Gastrocnemius medialis (tissue), 4 donors: ENCODE measurements at regions not wholly inside any gene's neighbourhood (a gene's known extent, or its start where the extent isn't known, plus 50 kb on each side); places are given as distances from the start of the nearest gene placed in this dataset.

Experiments
- ATAC-seq, 2 donors: fragments of 150-250 bp; one replicate each; pipeline ENCODE4 v1.9.1; 2016
- DNase-seq, 2 donors: peaks; one replicate each; pipeline ENCODE4 v3.0.0-alpha.2; 2019
- H3K27ac ChIP-seq, 4 donors: fragments of 200-600 bp; sonication (generic); 1 replicate in 1 of 4; 2 replicates in 3 of 4; pipeline ENCODE4 v1.5.1; 2016 to 2018; ENCODE audit warnings: mild to moderate bottlenecking in 2 of 4, moderate library complexity in 1 of 4
- H3K27me3 ChIP-seq, 3 donors: fragments of 200-600 bp; sonication (generic) in 2 of 3; 1 replicate in 1 of 3; 2 replicates in 2 of 3; pipeline versions ENCODE4 v1.5.1 to v1.6.0; 2016 to 2019; ENCODE audit warnings: mild to moderate bottlenecking in 1 of 3, moderate library complexity in 1 of 3
- H3K36me3 ChIP-seq, 2 donors: fragments of 200-600 bp; sonication (generic) in 1 of 2; one replicate each; pipeline ENCODE4 v1.5.1; 2017 to 2018
- H3K4me1 ChIP-seq, 2 donors: fragments of 200-600 bp; sonication (generic) in 1 of 2; one replicate each; pipeline ENCODE4 v1.5.1; 2016 to 2017; ENCODE audit warnings: mild to moderate bottlenecking in 2 of 2
- H3K4me3 ChIP-seq, 4 donors: fragments of 200-600 bp; sonication (generic) in 3 of 4; 1 replicate in 1 of 4; 2 replicates in 3 of 4; pipeline ENCODE4 v1.5.1; 2016 to 2019; ENCODE audit warnings: mild to moderate bottlenecking in 2 of 4
- H3K9me3 ChIP-seq, 3 donors: fragments of 200-600 bp; sonication (generic) in 2 of 3; 1 replicate in 1 of 3; 2 replicates in 2 of 3; pipeline ENCODE4 v1.5.1; 2016 to 2019
- POLR2A ChIP-seq, 2 donors: fragments of 450-650 bp; IDR thresholded peaks; one replicate each; pipeline ENCODE4 v1.6.1; 2017; ENCODE audit warnings: antibody characterized with exemption in 2 of 2, mild to moderate bottlenecking in 2 of 2, moderate library complexity in 2 of 2
- in situ Hi-C, 4 donors: fragments of 200-750 bp; cut with MboI; loops; one replicate each; pipeline versions ENCODE4 v1.15.0 to v1.8.0; 2017; ENCODE audit warnings: low sequenced_read_pairs in 4 of 4
- intact Hi-C: fragments of 100-400 bp; cut with DNase I; formaldehyde crosslinking; loops from one replicate; pipeline ENCODE4 v1.15.1; 2023; ENCODE audit warnings: low total_unique reads
- TF ChIP-seq, protein P1 (sequence below), 5 experiments: fragments of 450-650 bp in 3 of 5; fragments of 200-600 bp in 2 of 5; sonication (generic) in 2 of 5; IDR thresholded peaks in 4 of 5; conservative IDR thresholded peaks in 1 of 5; 1 replicate in 4 of 5; 2 replicates in 1 of 5; pipeline ENCODE4 v1.5.1; 2016 to 2019; ENCODE audit warnings: antibody characterized with exemption in 5 of 5, mild to moderate bottlenecking in 3 of 5, moderate library complexity in 3 of 5

DNA sequence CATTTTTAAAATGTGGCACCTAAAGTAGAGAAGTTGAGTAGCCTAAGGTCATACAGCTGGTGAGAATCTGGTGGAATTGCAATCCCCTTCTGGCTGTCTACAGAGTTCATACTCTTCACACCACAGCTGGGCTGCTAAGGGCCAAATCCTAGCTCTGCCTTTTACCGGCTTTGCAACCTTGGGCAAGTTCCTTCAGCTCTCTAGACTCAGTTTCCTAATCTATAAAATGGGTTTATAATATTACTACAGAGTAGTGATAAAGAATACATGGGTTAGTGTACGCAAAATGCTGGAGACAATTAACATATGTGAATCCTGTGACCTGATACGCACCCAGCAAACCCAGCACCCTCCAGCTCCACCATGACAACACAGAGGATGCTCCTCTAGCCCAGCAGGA lies 298.2 kb upstream of the MAF start:
- Histone ChIP-seq H3K27ac (no peak overlapping the region), H3K4me3 (no peak overlapping the region), H3K27me3 (no peaks in the 10 kb centered on the region), H3K9me3 (no peaks in the 10 kb centered on the region), H3K36me3 (no peaks in the 10 kb centered on the region), H3K4me1 (no peaks in the 10 kb centered on the region)
- no peak for DNase-seq
- TF ChIP-seq, protein P1, sequence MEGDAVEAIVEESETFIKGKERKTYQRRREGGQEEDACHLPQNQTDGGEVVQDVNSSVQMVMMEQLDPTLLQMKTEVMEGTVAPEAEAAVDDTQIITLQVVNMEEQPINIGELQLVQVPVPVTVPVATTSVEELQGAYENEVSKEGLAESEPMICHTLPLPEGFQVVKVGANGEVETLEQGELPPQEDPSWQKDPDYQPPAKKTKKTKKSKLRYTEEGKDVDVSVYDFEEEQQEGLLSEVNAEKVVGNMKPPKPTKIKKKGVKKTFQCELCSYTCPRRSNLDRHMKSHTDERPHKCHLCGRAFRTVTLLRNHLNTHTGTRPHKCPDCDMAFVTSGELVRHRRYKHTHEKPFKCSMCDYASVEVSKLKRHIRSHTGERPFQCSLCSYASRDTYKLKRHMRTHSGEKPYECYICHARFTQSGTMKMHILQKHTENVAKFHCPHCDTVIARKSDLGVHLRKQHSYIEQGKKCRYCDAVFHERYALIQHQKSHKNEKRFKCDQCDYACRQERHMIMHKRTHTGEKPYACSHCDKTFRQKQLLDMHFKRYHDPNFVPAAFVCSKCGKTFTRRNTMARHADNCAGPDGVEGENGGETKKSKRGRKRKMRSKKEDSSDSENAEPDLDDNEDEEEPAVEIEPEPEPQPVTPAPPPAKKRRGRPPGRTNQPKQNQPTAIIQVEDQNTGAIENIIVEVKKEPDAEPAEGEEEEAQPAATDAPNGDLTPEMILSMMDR (IDR thresholded peaks at IDR 0.05 in 4 of 5, conservative IDR thresholded peaks at IDR 0.05 in 1 of 5) = no peak
- TF ChIP-seq POLR2A (IDR thresholded peaks at IDR 0.05) = no peak
- intact Hi-C loops (no loop called here), in situ Hi-C loops (no loop called here)
- ATAC-seq = no peak

DNA sequence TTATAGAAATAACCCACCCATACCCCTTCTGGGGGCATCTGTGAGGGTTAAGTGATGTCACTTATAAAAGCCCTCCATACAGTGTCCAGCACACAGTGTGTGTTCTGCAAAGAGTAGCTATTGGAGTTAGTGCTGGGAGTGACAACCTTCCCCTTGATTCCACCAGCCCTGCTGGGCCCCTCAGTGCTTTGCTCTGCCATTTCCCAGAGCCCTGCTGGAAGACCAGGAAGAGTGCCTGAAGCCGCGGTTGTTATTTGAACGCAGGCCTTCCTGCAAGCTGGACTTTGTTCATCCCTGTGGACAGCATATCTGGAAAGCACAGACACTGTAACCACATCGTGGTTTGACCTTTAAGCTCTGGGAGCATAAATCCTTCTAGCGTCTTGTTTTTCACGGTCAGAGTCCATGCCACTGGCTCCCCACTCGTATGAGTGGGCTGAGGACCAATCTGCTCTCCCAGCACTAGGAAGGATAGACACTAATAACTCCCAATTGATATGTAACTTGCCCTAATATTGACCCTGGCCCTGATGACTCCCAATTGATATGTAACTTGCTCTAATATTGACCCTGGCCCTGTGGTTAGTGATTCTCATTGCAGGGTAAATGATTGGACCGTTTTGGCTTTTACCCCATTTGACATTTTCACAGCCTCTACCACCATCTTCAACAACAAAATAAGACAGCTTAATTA lies 297.1 kb upstream of the MAF start:
- H3K4me3 ChIP-seq = no peak overlapping the region
- intact Hi-C loops = no loop called here
- no peak for ATAC-seq
- H3K36me3 ChIP-seq = no peaks in the 10 kb centered on the region
- TF ChIP-seq POLR2A (IDR thresholded peaks at IDR 0.05) = no peak
- TF ChIP-seq, protein P1 (IDR thresholded peaks at IDR 0.05 in 4 of 5, conservative IDR thresholded peaks at IDR 0.05 in 1 of 5) = no peak
- DNase-seq = no peak
- H3K9me3 ChIP-seq = no peaks in the 10 kb centered on the region
- H3K27ac ChIP-seq = no peak overlapping the region
- no peaks in the 10 kb centered on the region for H3K4me1 ChIP-seq
- H3K27me3 ChIP-seq = no peaks in the 10 kb centered on the region
- in situ Hi-C loops = no loop called here

DNA sequence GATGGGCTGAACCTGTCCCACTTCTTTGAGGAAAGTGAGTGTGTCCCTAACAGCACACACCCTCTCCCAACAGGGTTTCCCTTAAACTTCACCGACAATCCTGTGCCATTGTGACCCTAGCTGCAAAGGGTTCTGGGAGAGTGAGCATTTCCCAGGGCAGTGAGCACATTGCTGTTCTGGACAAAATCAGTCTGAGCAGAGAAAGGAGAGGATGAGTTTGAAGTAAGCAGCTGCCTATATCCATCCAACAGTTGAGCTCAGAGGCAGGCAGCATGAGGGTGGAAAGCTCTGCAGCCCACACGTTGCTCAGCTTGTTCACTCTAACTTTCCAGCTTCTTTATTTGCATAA lies 296.5 kb upstream of the MAF start:
- no peak overlapping the region for H3K4me3 ChIP-seq
- H3K27ac ChIP-seq = no peak overlapping the region
- in situ Hi-C loops (no loop called here), intact Hi-C loops (no loop called here)
- TF ChIP-seq, protein P1 (IDR thresholded peaks at IDR 0.05 in 4 of 5, conservative IDR thresholded peaks at IDR 0.05 in 1 of 5) = no peak
- no peak for TF ChIP-seq POLR2A (IDR thresholded peaks at IDR 0.05)
- no peaks in the 10 kb centered on the region for H3K36me3 ChIP-seq
- H3K4me1 ChIP-seq = no peaks in the 10 kb centered on the region
- H3K27me3 ChIP-seq = no peaks in the 10 kb centered on the region
- no peaks in the 10 kb centered on the region for H3K9me3 ChIP-seq
- ATAC-seq (no peak), DNase-seq (no peak)

DNA sequence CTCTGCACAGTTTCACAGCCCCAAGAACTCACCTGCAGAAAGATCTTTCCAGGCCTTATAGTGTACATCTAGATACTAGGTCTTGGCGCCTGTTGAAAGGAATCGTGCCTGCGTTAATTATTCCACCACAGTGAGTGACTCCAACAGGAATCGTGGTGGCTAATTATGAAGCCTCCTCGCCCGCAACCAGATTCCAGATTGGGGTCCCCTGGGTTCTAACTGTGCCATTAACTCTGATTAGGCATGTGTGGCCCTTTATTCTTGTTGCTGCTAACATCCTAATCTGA lies 295.3 kb upstream of the MAF start:
- no peaks in the 10 kb centered on the region for H3K27me3 ChIP-seq
- in situ Hi-C loops = no loop called here
- no peaks in the 10 kb centered on the region for H3K36me3 ChIP-seq
- H3K4me1 ChIP-seq = no peaks in the 10 kb centered on the region
- H3K9me3 ChIP-seq = no peaks in the 10 kb centered on the region
- DNase-seq (no peak), ATAC-seq (no peak)
- intact Hi-C loops = no loop called here
- H3K27ac ChIP-seq = no peak overlapping the region
- no peak overlapping the region for H3K4me3 ChIP-seq
- no peak for TF ChIP-seq POLR2A (IDR thresholded peaks at IDR 0.05)
- TF ChIP-seq, protein P1 (IDR thresholded peaks at IDR 0.05 in 4 of 5, conservative IDR thresholded peaks at IDR 0.05 in 1 of 5) = no peak
